Sciatic nerve (tissue), 2 donors: ENCODE measurements at regions not wholly inside any gene's neighbourhood (a gene's known extent, or its start where the extent isn't known, plus 50 kb on each side); places are given as distances from the start of the nearest gene placed in this dataset.
"Not testable (repeated sequence)": the region's sequence is repeated elsewhere in the genome, so short reads cannot be mapped to it uniquely, and the experiment has no call there.

Experiments
- ATAC-seq: fragments of 200-7000 bp; cut with Tn5 transposase; one replicate; pipeline ENCODE4 v1.9.1; 2020; ENCODE audit warnings: mild to moderate bottlenecking, moderate library complexity
- DNase-seq: peaks from one replicate; pipeline ENCODE4 v3.0.0-alpha.2; 2020; ENCODE audit warnings: low spot score
- intact Hi-C: fragments of 100-400 bp; cut with DNase I; formaldehyde crosslinking; loops from one replicate; pipeline ENCODE4 v1.14.2; 2022
- donor health status: DM: no; HTN: no; CAD: no.
- donor health status: DM: no; HTN: no; CAD: no.

GRCh38 chr9:120338340-120338739 lies 241.6 kb downstream of the CDK5RAP2 start:
- no peak for ATAC-seq
- intact Hi-C loops = no loop called here
- no peak for DNase-seq

- intact Hi-C loops = no loop called here
- DNase-seq = no peak
- no peak for ATAC-seq
These were observed 242.8 kb downstream of the CDK5RAP2 start for GRCh38 chr9:120337131-120337530.

DNA sequence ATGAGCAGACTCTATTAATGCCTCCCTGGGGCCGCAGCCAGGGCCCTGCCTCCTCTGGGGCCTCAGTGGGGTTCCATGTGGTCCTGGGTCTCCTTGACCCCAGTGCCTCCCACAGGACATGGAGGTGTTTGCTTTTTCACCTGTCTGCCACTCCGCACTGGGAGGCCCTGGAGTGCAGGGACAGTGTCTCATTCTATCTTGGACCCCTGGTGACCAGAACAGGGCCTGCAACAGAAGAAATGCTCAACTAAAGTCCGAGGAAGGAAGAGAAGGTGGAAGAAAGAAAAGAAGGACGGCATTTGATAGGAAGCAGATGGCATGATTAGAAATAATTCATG lies 243.2 kb downstream of the CDK5RAP2 start:
- ATAC-seq (no peak), DNase-seq (no peak)
- intact Hi-C loops = no loop called here

DNA sequence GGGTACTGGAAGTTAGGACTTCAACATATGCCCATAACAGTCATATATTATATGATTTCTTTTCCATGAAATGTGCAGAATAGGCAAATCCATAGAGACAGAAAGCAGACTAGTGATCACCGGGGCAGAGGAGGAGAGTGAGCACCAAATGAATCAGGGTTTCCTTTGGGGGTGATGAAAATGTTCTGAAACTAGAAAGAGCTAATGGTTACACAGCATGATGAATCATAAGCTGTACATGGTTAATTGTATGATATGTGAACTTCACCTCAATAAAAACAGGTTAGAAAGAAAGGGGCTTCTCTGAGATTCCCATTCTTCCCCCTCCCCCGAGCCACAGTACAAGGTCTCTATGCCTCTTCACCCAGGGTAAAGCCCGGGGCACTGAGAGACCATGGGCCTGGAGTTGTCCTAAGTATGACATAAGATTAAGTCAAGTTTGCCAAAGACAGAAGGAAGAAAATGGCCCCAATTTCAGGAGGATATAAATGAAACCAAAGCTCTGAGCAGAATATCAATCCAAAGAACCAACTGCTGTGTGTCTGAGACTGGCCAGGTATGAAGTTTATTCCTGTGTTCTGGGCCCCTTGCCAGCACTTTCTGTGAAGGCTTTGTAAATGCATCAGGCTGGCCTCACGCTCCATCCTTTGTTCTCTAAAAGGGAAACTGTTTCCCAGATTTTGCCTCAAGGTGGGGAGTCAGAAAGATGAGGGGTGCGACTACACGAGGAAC lies 243.8 kb downstream of the CDK5RAP2 start:
- DNase-seq (no peak), ATAC-seq (no peak)
- intact Hi-C loops = no loop called here

- no peak for ATAC-seq
- intact Hi-C loops = no loop called here
These were observed 248.1 kb downstream of the CDK5RAP2 start for GRCh38 chr9:120331913-120332312.

DNA sequence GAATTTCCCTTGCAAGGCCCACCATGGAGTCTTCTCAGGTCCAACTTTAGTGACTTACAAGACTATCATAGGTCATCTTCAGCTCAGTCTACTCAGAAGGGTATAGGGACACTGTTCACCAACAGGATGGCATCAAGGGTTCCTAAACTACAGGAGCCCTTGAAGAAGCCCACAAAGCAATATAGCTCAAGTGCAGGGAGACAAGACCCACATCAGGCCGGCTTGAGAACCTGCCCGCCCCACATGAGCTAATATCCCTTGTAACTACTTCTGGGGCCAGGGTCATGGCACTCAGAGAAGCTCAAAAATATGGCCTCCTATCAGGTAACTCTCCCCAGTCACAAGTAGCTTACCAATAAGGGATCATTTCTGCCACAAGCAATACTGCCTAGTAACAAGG lies 249.9 kb downstream of the CDK5RAP2 start:
- DNase-seq (no peak), ATAC-seq (no peak)
- intact Hi-C loops = no loop called here

More at GRCh38 chr9:120331913-120332312, 248.1 kb downstream of the CDK5RAP2 start:
- no peak for DNase-seq

DNA sequence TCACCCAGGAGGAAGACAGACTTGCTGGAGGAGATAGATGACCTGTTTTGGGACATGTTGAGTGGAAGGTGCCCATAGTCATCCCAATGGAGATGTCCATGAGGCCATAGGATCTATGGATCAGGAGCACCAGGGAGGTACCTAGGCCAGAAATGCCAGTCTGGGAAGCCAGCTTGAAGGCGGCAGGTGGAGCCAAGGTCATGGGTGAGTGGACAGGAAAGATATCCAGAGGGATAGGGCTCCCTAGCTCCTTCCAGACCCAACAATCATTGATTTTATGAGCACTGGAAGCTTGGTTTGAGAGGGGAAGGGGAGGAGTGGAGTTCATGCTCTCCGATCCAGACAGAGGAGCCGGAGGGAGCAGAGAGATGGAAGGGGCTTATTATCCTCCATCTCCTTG lies 252.6 kb downstream of the CDK5RAP2 start:
- no peak for DNase-seq
- ATAC-seq = no peak
- intact Hi-C loops = no loop called here

GRCh38 chr9:120326049-120326693 lies 253.8 kb downstream of the CDK5RAP2 start:
- intact Hi-C loops = no loop called here
- DNase-seq (no peak), ATAC-seq (no peak)

DNA sequence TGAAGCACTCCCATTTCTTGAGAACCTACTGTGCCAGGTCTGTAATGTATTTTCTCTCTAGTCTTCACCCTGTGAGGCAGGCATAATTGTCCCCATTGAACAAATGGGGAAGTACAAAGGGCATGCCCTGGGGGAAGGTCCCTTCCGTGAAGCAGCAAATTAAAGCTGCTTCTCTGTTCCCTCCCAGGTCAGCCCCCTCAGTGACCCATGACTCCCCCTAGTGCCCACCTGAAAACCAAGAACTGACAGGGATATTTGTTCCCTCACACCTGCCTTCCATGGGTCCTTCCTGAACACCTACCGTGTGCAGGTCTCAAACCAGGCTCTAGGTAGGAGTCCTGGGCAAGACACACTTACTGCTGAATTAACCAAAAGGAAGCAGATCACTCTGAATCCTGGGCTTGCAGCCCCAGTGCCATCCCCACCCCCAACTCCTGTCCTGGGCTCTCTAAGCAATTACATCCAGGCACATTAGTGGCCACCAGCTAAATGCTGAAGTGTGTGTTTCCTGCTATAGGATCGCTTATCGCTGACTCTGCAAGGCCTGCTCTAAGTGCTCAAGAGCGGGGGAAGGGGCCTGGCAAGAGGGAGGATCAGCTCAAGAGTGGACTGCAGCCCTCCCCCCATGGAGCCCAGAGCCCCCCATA lies 254.8 kb downstream of the CDK5RAP2 start:
- intact Hi-C loops = no loop called here
- no peak for DNase-seq
- ATAC-seq = no peak

DNA sequence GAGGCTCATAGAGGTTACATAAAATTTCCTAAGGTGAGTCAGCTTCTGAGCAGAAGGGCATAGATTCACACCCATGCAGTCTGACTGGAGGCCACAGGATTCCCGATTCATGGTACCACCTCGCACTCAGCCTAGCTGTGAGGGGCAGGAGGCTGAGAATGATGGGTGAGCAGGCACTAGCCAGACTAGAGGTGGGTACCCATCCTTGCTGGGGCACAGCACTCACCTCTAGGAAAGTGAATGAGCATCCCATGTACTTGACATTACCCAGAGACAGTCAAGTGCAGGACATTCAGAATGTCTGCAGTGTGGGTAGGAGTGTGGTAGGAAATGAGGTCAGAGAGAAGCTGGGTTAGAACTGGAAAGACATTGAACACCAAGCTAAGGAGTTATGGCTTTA lies 255.5 kb downstream of the CDK5RAP2 start:
- DNase-seq (no peak), ATAC-seq (no peak)
- intact Hi-C loops = no loop called here

DNA sequence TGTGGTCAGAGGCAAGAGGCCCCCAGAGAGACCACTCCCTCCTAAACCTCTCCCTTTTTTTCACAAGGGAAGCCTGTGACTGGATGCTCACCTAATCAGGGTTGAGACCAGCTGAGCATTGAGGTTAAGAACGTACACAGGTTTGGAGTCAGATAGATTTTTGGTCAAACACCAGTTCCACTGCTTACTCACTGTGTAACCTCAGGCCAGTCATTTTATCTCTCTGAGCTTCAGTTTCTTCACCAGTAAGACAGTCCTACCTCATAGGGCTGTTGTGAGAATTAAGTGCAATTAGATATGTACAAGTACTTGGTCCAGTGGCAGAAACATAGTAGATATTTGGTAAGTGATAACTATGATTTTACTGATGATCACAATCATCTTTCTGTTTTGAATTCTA lies 256.8 kb downstream of the CDK5RAP2 start:
- ATAC-seq (no peak), DNase-seq (no peak)

GRCh38 chr9:120319452-120319851 lies 260.5 kb downstream of the CDK5RAP2 start:
- intact Hi-C loops = no loop called here
- ATAC-seq (no peak), DNase-seq (no peak)

More for the DNA sequence above, 256.8 kb downstream of the CDK5RAP2 start:
- intact Hi-C loops = no loop called here

DNA sequence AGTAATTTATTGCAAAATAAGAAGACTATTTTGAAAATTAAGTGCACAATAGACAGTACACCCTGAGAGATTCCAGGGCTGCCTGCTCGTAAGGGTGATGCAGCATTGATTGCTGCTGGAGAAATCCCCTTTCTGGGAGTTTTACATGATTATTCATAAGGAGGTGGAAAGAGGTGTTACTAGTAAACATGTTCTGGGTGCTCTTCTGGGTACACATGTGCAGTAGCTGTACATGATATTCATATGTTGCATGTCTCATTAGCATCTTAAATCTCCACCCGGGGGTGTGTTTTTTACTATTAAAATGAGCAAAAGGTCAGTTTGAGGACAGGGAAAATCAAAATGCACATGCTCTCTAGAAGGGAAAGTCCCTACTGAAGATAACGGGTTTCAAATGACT lies 264.8 kb downstream of the CDK5RAP2 start:
- intact Hi-C loops = no loop called here
- no peak for ATAC-seq
- DNase-seq = no peak

DNA sequence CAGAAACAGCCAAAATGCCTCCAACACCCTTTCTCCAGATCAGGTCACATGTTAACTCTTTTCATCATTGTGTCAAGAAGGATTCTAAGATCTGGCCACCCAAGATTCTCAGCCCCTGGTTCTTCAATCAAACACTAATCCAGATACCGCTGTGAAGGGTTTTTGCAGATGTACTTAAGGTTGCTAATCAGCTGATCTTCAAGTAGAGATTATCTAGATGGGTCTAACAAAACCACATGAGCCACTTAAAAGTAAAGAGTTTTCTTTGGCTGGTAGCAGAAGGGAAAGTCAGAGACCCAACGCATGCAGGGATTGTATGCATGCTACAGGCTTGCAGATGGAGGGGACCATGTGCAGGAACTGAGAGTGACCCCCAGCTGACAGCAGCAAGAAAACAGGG lies 267.9 kb downstream of the CDK5RAP2 start:
- ATAC-seq (no peak), DNase-seq (no peak)
- intact Hi-C loops = no loop called here

DNA sequence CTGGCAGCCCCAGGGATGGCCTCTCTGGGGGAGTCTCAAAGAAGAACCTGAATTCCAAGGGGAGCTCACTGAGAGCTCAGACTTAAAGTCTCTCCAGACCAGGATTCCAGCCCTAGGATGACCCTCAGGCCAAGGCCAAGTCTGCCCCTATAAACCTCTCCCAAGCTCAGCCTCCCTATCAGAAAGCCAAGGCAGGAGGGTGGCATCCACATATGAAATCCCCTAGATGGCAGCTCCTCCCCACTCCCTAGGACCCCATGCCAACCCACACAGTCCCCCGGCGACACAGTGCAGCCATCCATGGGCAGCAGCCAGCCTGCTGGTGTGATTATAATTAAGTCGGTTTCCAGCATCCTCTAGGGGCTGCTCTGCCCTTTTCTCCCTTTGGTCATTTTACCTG lies 269.9 kb downstream of the CDK5RAP2 start:
- no peak for DNase-seq

DNA sequence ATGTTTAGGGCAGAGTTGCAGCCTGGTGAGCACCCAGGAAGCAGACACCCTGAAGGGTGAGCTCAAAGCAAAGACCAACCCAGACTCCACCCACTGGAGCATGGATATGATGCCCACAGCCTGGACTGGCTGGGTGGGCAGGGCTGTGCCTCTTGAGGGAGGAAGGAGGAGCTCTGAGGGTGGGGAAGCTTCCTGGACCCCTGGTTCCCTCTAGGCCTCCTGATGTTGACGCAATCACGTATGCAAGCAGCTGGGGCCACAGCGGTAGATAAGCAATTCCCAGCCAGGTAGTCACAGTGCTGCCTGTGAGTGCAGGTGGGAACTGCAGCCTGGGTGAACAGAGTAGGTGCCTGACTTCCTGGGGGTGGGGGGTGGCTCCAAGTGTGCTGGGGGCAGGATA lies 271.5 kb downstream of the CDK5RAP2 start:
- ATAC-seq (no peak), DNase-seq (no peak)
- intact Hi-C loops = no loop called here

More for the DNA sequence above, 269.9 kb downstream of the CDK5RAP2 start:
- intact Hi-C loops = no loop called here
- ATAC-seq = no peak

- intact Hi-C loops = no loop called here
- ATAC-seq (no peak), DNase-seq (no peak)
These were observed 272.4 kb downstream of the CDK5RAP2 start for GRCh38 chr9:120307599-120307998.

- intact Hi-C loops = no loop called here
- no peak for DNase-seq
- no peak for ATAC-seq
These were observed 273.4 kb downstream of the CDK5RAP2 start for GRCh38 chr9:120306561-120306960.

DNA sequence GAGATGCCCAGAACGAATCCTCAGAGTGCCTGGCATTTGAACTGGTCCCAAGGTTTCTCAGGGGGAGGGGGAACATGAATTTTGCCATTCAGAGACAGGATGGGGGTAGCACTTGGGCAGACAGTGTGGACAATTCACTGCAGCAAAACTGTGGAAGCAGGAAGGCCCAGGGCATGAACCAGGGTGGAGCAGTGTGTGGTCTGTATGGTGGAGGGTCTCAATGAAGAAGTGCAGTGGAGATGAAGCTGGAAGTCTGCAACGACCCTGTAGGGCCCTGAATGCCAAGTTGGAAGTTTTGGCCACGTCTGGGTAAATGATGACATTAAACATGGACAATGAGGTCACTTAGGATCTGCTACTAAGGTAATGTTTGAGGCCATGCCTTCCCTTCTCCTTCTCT lies 273.9 kb downstream of the CDK5RAP2 start:
- DNase-seq (no peak), ATAC-seq (no peak)
- intact Hi-C loops = no loop called here

DNA sequence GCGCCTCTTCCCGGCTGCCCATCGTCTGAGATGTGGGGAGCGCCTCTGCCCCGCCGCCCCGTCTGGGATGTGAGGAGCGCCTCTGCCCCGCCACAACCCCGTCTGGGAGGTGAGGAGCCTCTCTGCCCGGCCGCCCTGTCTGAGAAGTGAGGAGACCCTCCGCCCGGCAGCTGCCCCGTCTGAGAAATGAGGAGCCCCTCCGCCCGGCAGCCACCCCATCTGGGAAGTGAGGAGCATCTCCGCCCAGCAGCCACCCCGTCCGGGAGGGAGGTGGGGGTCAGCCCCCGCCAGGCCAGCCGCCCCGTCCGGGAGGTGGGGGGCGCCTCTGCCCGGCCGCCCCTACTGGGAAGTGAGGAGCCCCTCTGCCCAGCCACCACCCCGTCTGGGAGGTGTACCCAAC lies 275.1 kb downstream of the CDK5RAP2 start:
- intact Hi-C loops, ATAC-seq, DNase-seq: not testable (repeated sequence)
